HFFc6 (cell line): ENCODE measurements at regions not wholly inside any gene's neighbourhood (a gene's known extent, or its start where the extent isn't known, plus 50 kb on each side); places are given as distances from the start of the nearest gene placed in this dataset.
"Not testable (repeated sequence)": the region's sequence is repeated elsewhere in the genome, so short reads cannot be mapped to it uniquely, and the experiment has no call there.

Experiments used
- DNase-seq: peaks from one replicate; pipeline ENCODE4 v3.0.0-alpha.2; 2018
- H3K27ac Mint-ChIP-seq: 2 replicates; pipeline ENCODE4 v1.8.0; 2020; ENCODE audit warnings: mild to moderate bottlenecking, mixed read lengths
- H3K27me3 Mint-ChIP-seq: 2 replicates; pipeline ENCODE4 v1.8.0; 2021; ENCODE audit warnings: mild to moderate bottlenecking, moderate library complexity, mixed read lengths; ENCODE audit not compliant: insufficient read depth
- H3K36me3 Mint-ChIP-seq: 2 replicates; pipeline ENCODE4 v1.8.0; 2021; ENCODE audit warnings: low read depth, mixed read lengths
- H3K4me1 Mint-ChIP-seq: 2 replicates; pipeline ENCODE4 v1.8.0; 2020; ENCODE audit warnings: low read depth, mixed read lengths
- H3K4me3 Mint-ChIP-seq: 2 replicates; pipeline ENCODE4 v1.8.0; 2020; ENCODE audit warnings: mild to moderate bottlenecking, moderate library complexity, mixed read lengths
- H3K9me3 Mint-ChIP-seq: 2 replicates; pipeline ENCODE4 v1.8.0; 2020; ENCODE audit warnings: mild to moderate bottlenecking, mixed read lengths
- CTCF ChIP-seq: fragments of 200-600 bp; sonication (generic); IDR thresholded peaks from 2 replicates; pipeline ENCODE4 v1.5.0; 2021; ENCODE audit warnings: antibody characterized with exemption, mild to moderate bottlenecking

DNA sequence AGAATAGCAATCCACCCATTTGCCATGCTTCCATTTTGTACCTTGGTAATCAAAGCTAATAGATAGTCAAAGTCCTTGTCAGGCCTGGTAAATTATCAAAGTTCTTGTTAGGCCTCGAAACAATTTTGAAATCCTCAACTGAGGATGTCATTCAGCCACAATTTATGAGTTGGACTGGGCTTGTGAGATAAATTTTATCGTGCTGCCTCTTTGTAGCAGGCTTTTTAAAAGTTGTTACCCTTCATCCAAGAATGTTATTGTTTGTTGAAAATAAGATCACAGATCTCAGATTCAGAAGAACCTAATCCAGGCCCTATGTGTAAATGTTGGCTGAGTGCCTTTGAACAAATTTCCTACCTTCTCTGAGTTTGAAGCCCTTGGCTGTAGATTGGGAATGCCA, 143.3 kb upstream of the PROK2 start:
- no peak overlapping the region for H3K4me3 Mint-ChIP-seq
- peaks cover 33% of the 10 kb centered on the region for H3K27me3 Mint-ChIP-seq
- no peak overlapping the region for H3K27ac Mint-ChIP-seq
- H3K4me1 Mint-ChIP-seq: peaks cover 6% of the 10 kb centered on the region; the same call in 1 of the 2 replicates
- no peak for TF ChIP-seq CTCF
- no peaks in the 10 kb centered on the region for H3K9me3 Mint-ChIP-seq
- DNase-seq: no peak
- H3K36me3 Mint-ChIP-seq: no peaks in the 10 kb centered on the region

- no peaks in the 10 kb centered on the region for H3K36me3 Mint-ChIP-seq
- peaks cover 28% of the 10 kb centered on the region for H3K27me3 Mint-ChIP-seq
- no peak overlapping the region for H3K4me3 Mint-ChIP-seq
- DNase-seq: no peak
- no peak for TF ChIP-seq CTCF
- peaks cover 6% of the 10 kb centered on the region; the same call in 1 of the 2 replicates for H3K4me1 Mint-ChIP-seq
- H3K27ac Mint-ChIP-seq: no peak overlapping the region
- no peaks in the 10 kb centered on the region for H3K9me3 Mint-ChIP-seq
Observed at GRCh38 chr3:71927505-71928066, 142.6 kb upstream of the PROK2 start.

GRCh38 chr3:71926616-71927015, 141.7 kb upstream of the PROK2 start:
- no peak for DNase-seq
- Mint-ChIP-seq H3K36me3 (no peaks in the 10 kb centered on the region), H3K4me1 (peaks cover 6% of the 10 kb centered on the region; the same call in 1 of the 2 replicates), H3K4me3 (no peak overlapping the region), H3K27ac (no peak overlapping the region), H3K27me3 (peaks cover 34% of the 10 kb centered on the region), H3K9me3 (no peaks in the 10 kb centered on the region)
- no peak for TF ChIP-seq CTCF

DNA sequence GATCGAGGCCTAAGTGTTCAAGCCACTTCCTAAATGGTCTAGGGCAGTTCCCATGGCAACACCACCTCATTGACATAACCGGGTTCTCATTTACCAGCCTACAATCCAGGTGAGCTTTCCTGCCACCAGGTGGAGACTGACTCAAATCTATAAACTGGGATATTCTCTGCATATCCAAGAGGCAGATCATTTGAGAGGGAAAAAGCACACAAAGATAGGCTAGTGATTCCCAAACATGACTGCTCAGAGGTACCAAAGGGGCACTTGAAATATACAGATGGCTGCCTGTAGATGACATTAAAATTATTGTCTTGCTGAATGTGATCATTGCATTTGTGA, 141.3 kb upstream of the PROK2 start:
- Mint-ChIP-seq H3K36me3 (no peaks in the 10 kb centered on the region), H3K27ac (no peak overlapping the region), H3K27me3 (peaks cover 35% of the 10 kb centered on the region), H3K4me1 (peaks cover 6% of the 10 kb centered on the region; the same call in 1 of the 2 replicates), H3K4me3 (no peak overlapping the region), H3K9me3 (no peaks in the 10 kb centered on the region)
- peak; percentile 38; the same call in 1 of the 2 replicates for TF ChIP-seq CTCF
- no peak for DNase-seq

GRCh38 chr3:71925511-71926261, 140.7 kb upstream of the PROK2 start:
- not testable (repeated sequence) for DNase-seq, H3K27ac Mint-ChIP-seq, H3K4me3 Mint-ChIP-seq, H3K9me3 Mint-ChIP-seq, H3K4me1 Mint-ChIP-seq, H3K36me3 Mint-ChIP-seq
- H3K27me3 Mint-ChIP-seq: peaks cover 33% of the 10 kb centered on the region

GRCh38 chr3:71924721-71925120, 139.8 kb upstream of the PROK2 start:
- H3K36me3 Mint-ChIP-seq: no peaks in the 10 kb centered on the region
- H3K4me1 Mint-ChIP-seq: no peaks in the 10 kb centered on the region
- no peak for DNase-seq
- H3K27ac Mint-ChIP-seq: no peak overlapping the region
- H3K27me3 Mint-ChIP-seq: peaks cover 29% of the 10 kb centered on the region
- TF ChIP-seq CTCF: no peak
- no peaks in the 10 kb centered on the region for H3K9me3 Mint-ChIP-seq
- H3K4me3 Mint-ChIP-seq: no peak overlapping the region
